IPS-NIHi7 (cell line): ENCODE measurements at regions not wholly inside any gene's neighbourhood (a gene's known extent, or its start where the extent isn't known, plus 50 kb on each side); places are given as distances from the start of the nearest gene placed in this dataset.

Experiments
- DNase-seq: peaks from one replicate; pipeline ENCODE4 v3.0.0; 2012; ENCODE audit warnings: mixed read lengths; ENCODE audit errors: extremely low spot score

- no peak for DNase-seq
Observed at GRCh38 chr14:83799233-83799632, 1730.7 kb upstream of the FLRT2 start.

GRCh38 chr14:83814896-83815295, 1715.0 kb upstream of the FLRT2 start:
- no peak for DNase-seq

- DNase-seq, result no peak
Observed at GRCh38 chr14:83816761-83817160, 1713.2 kb upstream of the FLRT2 start.

- DNase-seq, result no peak
Observed at GRCh38 chr14:83825843-83826242, 1704.1 kb upstream of the FLRT2 start.

GRCh38 chr14:83826838-83827237, 1703.1 kb upstream of the FLRT2 start:
- DNase-seq, result no peak

DNA sequence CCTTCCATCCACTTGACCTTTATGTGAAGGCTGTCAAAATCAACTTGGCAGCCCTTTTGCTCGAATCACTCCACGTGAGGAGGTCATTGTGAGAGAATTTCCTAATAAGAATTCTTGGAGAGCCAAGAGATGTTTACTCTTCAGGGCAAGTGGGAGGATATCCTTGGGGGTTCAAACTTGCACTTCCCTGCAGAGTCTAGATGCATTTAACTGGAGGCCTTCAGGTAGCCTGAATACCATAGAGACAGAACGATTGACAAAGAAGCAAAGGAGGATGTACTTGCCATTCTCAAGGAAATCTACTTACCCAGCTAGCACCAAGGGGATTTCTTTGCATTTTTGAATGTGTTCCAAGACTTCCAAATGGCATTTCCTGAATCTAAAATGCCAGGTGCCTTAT, 1702.6 kb upstream of the FLRT2 start:
- no peak for DNase-seq

DNA sequence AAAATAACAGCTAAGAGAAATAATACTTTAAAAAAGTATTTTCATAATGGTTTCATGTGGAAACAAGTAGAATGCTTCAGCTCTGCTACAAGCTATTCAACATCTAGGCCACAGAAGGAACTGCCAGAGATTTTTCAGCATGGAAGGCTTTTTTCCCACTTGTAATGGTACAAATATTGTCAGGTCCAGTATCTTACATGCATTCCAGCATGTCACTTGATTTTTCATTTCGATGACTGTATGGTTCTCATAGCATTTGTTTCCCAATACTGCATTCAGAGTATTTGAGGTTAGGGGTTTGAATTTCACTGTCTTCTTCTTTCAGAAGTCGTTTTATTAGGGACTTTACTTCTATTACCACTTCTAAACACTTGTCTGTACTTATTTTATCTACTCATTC, 1701.5 kb upstream of the FLRT2 start:
- no peak for DNase-seq

DNA sequence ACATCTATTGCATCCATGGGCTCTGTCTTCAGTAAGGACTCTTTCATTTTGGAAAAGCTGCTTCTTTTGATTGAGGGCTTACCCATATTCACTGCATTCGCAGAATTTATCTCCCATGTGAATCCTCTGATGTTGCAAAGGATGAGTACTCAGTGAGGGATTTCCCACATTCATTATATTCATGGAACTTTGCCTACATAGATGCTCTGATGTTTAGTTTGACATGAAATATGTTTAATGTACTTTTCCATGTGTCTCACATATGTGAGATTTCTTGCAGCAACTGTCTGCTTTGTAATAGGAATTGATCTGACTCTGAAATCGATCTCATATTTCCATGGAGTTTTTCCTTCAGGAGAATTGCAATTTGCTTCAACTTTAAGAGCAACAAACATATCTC, 1699.6 kb upstream of the FLRT2 start:
- DNase-seq, result no peak

DNA sequence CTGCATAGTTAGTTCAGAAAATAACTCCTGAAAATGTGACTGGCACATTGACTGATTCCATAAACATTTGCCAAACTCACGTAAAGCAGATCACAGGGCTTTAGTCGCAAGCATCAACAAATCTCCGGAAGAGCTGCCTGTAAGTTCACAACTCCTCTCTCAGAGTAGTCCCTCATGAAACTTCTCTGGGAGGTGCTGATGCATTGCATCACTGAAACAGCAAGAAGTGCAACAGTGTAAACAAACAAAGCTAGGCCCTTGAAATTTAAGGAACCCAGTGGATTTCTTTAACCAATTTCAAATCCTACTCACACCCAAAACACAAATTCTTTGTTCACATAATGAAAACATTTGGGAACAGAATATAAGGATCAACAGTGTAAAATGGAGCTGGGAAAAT, 1691.7 kb upstream of the FLRT2 start:
- DNase-seq, result no peak

DNA sequence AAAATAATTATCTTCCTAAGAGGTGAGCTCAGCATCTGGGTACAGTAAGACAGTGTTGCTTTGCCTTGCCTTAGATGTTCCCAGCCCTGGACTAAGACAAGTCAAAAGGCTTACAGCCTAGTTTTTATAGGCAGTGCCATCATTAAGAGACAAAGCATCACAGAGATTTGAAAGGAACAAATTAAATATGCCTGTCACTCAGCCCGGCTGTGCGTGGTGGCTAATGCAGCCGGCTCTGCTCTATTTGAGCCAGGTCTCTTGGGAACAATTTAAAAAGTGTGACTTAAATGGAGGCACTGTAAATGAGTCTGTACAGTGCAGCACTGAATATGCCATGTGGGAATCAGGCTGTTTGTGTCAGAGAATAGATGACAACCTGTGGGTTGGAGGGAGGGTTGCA, 1687.4 kb upstream of the FLRT2 start:
- no peak for DNase-seq

GRCh38 chr14:83847102-83847501, 1682.8 kb upstream of the FLRT2 start:
- DNase-seq, result no peak

GRCh38 chr14:83850092-83850491, 1679.9 kb upstream of the FLRT2 start:
- DNase-seq, result no peak

DNA sequence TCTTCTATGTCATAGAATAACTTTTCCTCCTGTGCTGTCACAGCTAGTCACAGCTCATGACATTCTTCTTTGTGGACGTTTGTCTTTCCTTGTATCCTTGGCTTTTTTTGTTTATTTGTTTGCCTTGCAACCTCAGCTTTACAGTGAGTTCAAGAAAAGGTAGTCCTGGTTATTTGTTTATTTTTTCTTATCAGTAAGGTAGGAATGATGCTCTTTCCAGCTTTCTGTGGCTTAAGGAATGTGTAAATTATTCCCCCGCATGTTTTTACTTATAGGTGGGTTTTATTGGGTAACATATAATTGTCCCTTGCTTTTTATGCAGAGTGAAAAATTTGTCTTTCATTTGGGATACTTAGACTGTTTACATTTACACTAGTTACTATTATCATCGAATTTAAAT, 1673.6 kb upstream of the FLRT2 start:
- DNase-seq, result no peak

DNA sequence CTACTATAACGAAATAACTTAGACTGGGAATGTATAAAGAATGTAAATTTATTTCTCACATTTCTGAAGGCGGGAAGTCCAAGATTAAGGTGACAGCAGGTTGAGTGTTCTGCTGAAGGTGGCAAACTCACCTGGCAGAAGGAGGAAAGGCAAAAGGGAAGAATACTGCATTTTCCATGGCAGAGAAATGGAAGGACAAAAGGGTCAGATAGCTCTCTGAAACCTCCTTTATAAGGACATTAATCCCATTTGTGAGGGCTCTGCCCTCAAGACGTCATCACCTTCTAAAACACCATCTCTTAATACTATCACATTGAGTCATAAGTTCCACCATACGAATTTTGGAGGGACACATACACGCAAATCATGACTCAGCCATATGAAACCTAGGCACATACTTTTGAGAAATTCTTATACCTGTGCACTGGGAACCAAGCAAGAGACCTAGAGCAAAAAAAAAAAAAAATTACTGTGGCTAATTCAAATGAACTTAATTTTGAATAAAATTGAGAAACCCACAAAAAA, 1669.3 kb upstream of the FLRT2 start:
- no peak for DNase-seq

- DNase-seq, result peak; percentile 15
Observed at GRCh38 chr14:83863042-83863774, 1666.7 kb upstream of the FLRT2 start.

DNA sequence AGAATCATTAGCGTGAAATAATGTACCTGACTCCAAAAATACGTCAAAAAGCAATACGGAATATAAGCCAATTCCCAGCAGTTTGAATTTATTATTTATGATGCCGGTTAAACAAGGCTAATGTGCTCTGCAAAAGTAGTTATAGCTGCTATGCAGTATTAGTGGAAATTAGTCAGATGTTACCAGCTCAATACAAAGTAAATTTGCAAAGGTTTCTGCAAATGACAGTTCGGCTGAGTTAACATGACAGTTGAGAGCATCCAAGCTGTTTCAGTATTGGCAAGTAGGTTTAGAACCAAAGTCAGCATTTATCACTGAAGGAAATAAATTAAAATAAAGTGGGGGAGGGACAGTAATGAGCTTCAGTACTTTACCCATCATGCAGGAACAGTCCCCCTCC, 1665.8 kb upstream of the FLRT2 start:
- no peak for DNase-seq

GRCh38 chr14:83867566-83868225, 1662.2 kb upstream of the FLRT2 start:
- DNase-seq, result no peak

- no peak for DNase-seq
Observed at GRCh38 chr14:83870546-83871270, 1659.2 kb upstream of the FLRT2 start.

DNA sequence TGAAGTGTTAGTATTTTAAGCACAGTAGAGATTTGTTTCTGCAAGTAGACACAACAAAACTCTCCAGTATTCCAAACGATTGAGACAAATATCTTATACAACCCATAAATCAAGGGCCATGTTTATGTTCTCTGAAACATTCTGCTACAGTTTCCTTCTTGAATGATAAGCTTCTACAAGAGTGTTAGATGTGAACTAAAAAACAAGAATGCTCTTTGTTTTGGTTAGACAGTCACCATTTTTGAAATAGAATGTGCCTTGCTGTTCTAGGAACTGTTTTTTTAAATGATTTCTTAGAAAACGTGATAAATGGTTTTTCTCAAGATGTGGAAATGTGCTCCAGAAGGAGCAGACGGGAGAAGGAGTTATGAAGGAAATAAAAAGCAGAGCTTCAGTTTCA, 1656.3 kb upstream of the FLRT2 start:
- no peak for DNase-seq

DNA sequence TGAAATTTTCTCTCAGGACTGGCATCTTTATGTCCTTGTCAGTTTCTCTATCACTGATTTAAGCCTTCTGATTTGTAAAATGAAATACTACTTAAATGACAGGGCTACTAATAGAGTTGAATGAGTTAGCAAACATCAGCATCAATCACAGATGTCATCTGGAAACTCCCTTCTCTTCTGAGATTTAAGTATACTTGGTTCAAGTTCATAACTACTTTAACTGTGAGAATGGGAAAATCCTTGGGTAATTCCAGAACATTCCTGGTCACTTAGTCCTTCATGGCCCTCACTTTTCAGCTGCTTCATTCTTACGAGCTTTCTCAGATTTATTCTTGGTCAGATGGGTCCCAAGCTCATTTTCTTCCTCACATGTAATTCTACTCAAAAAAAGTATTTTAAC, 1655.3 kb upstream of the FLRT2 start:
- no peak for DNase-seq

DNA sequence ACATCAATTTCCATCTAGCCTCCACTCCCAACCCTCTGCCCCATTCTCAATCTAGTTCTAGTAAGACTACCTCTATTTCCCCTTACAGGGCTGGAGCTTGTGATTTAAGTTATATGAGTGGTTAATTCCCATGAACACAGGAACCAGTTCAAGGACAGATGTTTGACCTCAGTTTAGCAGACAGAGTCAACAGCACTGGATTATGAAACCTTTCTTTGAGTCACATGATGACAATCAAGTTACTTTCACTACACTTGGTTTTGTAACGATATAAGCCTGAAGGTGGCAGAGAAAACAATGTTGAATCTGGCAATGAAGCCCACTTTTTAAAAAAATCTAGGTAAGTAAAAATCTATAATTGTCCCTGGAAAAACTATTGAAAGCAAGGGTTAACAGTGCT, 1646.2 kb upstream of the FLRT2 start:
- DNase-seq, result no peak

DNA sequence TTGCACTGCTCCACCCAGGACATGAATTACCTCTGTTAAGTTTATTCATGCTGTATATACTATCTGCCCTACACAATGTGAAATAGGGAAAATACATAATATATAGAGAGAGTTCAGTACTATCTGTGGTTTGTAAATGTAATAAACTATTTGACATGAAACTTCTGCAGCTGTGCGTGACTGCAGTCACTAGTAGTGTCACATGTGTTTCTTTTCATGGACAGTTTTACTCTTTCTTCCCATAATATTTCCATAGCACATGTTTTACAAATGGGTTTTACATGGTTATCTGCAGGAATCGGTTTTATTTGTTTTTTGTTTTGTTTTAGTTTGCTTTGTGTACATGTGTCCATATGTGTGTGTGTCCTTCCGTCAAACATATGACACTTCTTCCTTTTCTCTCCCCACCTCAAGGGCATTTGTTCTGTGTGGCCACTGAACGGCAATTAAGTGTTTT, 1644.1 kb upstream of the FLRT2 start:
- no peak for DNase-seq

GRCh38 chr14:83887866-83888265, 1642.1 kb upstream of the FLRT2 start:
- no peak for DNase-seq
